ENCODE measurements at regions not wholly inside any gene's neighbourhood (a gene's known extent, or its start where the extent isn't known, plus 50 kb on each side); places are given as distances from the start of the nearest gene placed in this dataset.

GRCh38 chr2:123043458-123043857, 981.6 kb upstream of the CNTNAP5 start:
- no peak for TF ChIP-seq CTCF (IDR thresholded peaks at IDR 0.05; ENCODE audit: insufficient read depth, low read length, poor library complexity, severe bottlenecking)
- no peaks in the 10 kb centered on the region for H3K36me3 ChIP-seq (ENCODE audit: control insufficient read depth, insufficient read depth, low read length)
- H3K4me3 ChIP-seq (ENCODE audit: low read depth, low read length): no peak overlapping the region
- H3K27me3 ChIP-seq (ENCODE audit: control insufficient read depth, insufficient read depth, low read length): no peaks in the 10 kb centered on the region
- no peak for DNase-seq (ENCODE audit: low read depth)

- H3K27me3 ChIP-seq (ENCODE audit: control insufficient read depth, insufficient read depth, low read length): no peaks in the 10 kb centered on the region
- no peak for TF ChIP-seq CTCF (IDR thresholded peaks at IDR 0.05; ENCODE audit: insufficient read depth, low read length, poor library complexity, severe bottlenecking)
- no peak overlapping the region for H3K4me3 ChIP-seq (ENCODE audit: low read depth, low read length)
- DNase-seq (ENCODE audit: low read depth): no peak
- no peaks in the 10 kb centered on the region for H3K36me3 ChIP-seq (ENCODE audit: control insufficient read depth, insufficient read depth, low read length)
These were observed 979.4 kb upstream of the CNTNAP5 start for GRCh38 chr2:123045713-123046112.

- TF ChIP-seq CTCF (IDR thresholded peaks at IDR 0.05; ENCODE audit: insufficient read depth, low read length, poor library complexity, severe bottlenecking): no peak
- Histone ChIP-seq H3K4me3 (ENCODE audit: low read depth, low read length) (no peak overlapping the region), H3K27me3 (ENCODE audit: control insufficient read depth, insufficient read depth, low read length) (no peaks in the 10 kb centered on the region), H3K36me3 (ENCODE audit: control insufficient read depth, insufficient read depth, low read length) (no peaks in the 10 kb centered on the region)
- DNase-seq (ENCODE audit: low read depth): no peak
These were observed 977.9 kb upstream of the CNTNAP5 start for GRCh38 chr2:123047186-123047585.

- no peaks in the 10 kb centered on the region for H3K36me3 ChIP-seq (ENCODE audit: control insufficient read depth, insufficient read depth, low read length)
- TF ChIP-seq CTCF (IDR thresholded peaks at IDR 0.05; ENCODE audit: insufficient read depth, low read length, poor library complexity, severe bottlenecking): no peak
- H3K4me3 ChIP-seq (ENCODE audit: low read depth, low read length): no peak overlapping the region
- DNase-seq (ENCODE audit: low read depth): no peak
- no peaks in the 10 kb centered on the region for H3K27me3 ChIP-seq (ENCODE audit: control insufficient read depth, insufficient read depth, low read length)
These were observed 974.0 kb upstream of the CNTNAP5 start for GRCh38 chr2:123051136-123051535.

- Histone ChIP-seq H3K36me3 (ENCODE audit: control insufficient read depth, insufficient read depth, low read length) (no peaks in the 10 kb centered on the region), H3K27me3 (ENCODE audit: control insufficient read depth, insufficient read depth, low read length) (no peaks in the 10 kb centered on the region)
- DNase-seq (ENCODE audit: low read depth): no peak
These were observed 963.6 kb upstream of the CNTNAP5 start for GRCh38 chr2:123061534-123061933.

More at GRCh38 chr2:123061534-123061933, 963.6 kb upstream of the CNTNAP5 start:
- H3K4me3 ChIP-seq (ENCODE audit: low read depth, low read length): no peak overlapping the region
- TF ChIP-seq CTCF (IDR thresholded peaks at IDR 0.05; ENCODE audit: insufficient read depth, low read length, poor library complexity, severe bottlenecking): no peak
